ENCODE measurements at regions not wholly inside any gene's neighbourhood (a gene's known extent, or its start where the extent isn't known, plus 50 kb on each side); places are given as distances from the start of the nearest gene placed in this dataset.

- in situ Hi-C loops (cut with MboI; ENCODE audit: low sequenced_read_pairs, unreplicated experiment): no loop called here
- no peak for TF ChIP-seq CTCF (IDR thresholded peaks at IDR 0.05; ENCODE audit: borderline replicate concordance, control extremely low read depth, extremely low read depth, insufficient read depth, missing control alignments)
- DNase-seq (ENCODE audit: low spot score): no peak
These were observed 62.9 kb upstream of the IL17B start for GRCh38 chr5:149441986-149442385.

GRCh38 chr5:149441194-149441753 lies 62.2 kb upstream of the IL17B start:
- no peak for TF ChIP-seq CTCF (IDR thresholded peaks at IDR 0.05; ENCODE audit: borderline replicate concordance, control extremely low read depth, extremely low read depth, insufficient read depth, missing control alignments)
- in situ Hi-C loops (cut with MboI; ENCODE audit: low sequenced_read_pairs, unreplicated experiment): no loop called here
- DNase-seq (ENCODE audit: low spot score): no peak

GRCh38 chr5:149439899-149440542 lies 60.9 kb upstream of the IL17B start:
- DNase-seq (ENCODE audit: low spot score): no peak
- no peak for TF ChIP-seq CTCF (IDR thresholded peaks at IDR 0.05; ENCODE audit: borderline replicate concordance, control extremely low read depth, extremely low read depth, insufficient read depth, missing control alignments)
- in situ Hi-C loops (cut with MboI; ENCODE audit: low sequenced_read_pairs, unreplicated experiment): no loop called here

- in situ Hi-C loops (cut with MboI; ENCODE audit: low sequenced_read_pairs, unreplicated experiment): no loop called here
- DNase-seq (ENCODE audit: low spot score): no peak
- TF ChIP-seq CTCF (IDR thresholded peaks at IDR 0.05; ENCODE audit: borderline replicate concordance, control extremely low read depth, extremely low read depth, insufficient read depth, missing control alignments): no peak
These were observed 59.6 kb upstream of the IL17B start for GRCh38 chr5:149438711-149439132.

GRCh38 chr5:149438281-149438680 lies 59.2 kb upstream of the IL17B start:
- no peak for TF ChIP-seq CTCF (IDR thresholded peaks at IDR 0.05; ENCODE audit: borderline replicate concordance, control extremely low read depth, extremely low read depth, insufficient read depth, missing control alignments)
- in situ Hi-C loops (cut with MboI; ENCODE audit: low sequenced_read_pairs, unreplicated experiment): no loop called here

GRCh38 chr5:149437391-149438040 lies 58.4 kb upstream of the IL17B start:
- no peak for DNase-seq (ENCODE audit: low spot score)
- in situ Hi-C loops (cut with MboI; ENCODE audit: low sequenced_read_pairs, unreplicated experiment): no loop called here
- TF ChIP-seq CTCF (IDR thresholded peaks at IDR 0.05; ENCODE audit: borderline replicate concordance, control extremely low read depth, extremely low read depth, insufficient read depth, missing control alignments): no peak

More at GRCh38 chr5:149438281-149438680, 59.2 kb upstream of the IL17B start:
- no peak for DNase-seq (ENCODE audit: low spot score)
